Activated T-helper 2 cell treated with anti-CD3 and anti-CD28 coated beads, Interferon-gamma antibody, Interleukin-2, Interleukin-4, amounts not matched to agents 10 μg/mL and 5 μg/mL and 100 μg/mL, durations not matched to agents 14 hours and 24 hours and 36 hours (primary cell): ENCODE measurements at regions not wholly inside any gene's neighbourhood (a gene's known extent, or its start where the extent isn't known, plus 50 kb on each side); places are given as distances from the start of the nearest gene placed in this dataset.

Experiments used
- DNase-seq: peaks from one replicate; pipeline ENCODE4 v3.0.0; 2021; ENCODE audit warnings: low spot score
- H3K27ac Mint-ChIP-seq: one replicate; pipeline ENCODE4 v1.8.0; 2021; ENCODE audit warnings: mixed read lengths
- H3K27me3 Mint-ChIP-seq: one replicate; pipeline ENCODE4 v1.8.0; 2021; ENCODE audit warnings: low read depth, mixed read lengths
- H3K36me3 Mint-ChIP-seq: one replicate; pipeline ENCODE4 v1.8.0; 2021; ENCODE audit warnings: low read depth, mixed read lengths
- H3K4me1 Mint-ChIP-seq: one replicate; pipeline ENCODE4 v1.8.0; 2021; ENCODE audit warnings: low read depth, mixed read lengths
- H3K4me3 Mint-ChIP-seq: one replicate; pipeline ENCODE4 v1.8.0; 2021; ENCODE audit warnings: low read depth, mild to moderate bottlenecking, moderate library complexity, mixed read lengths
- H3K9me3 Mint-ChIP-seq: one replicate; pipeline ENCODE4 v1.8.0; 2021; ENCODE audit warnings: mixed read lengths
- intact Hi-C: fragments of 100-400 bp; cut with micrococcal nuclease; formaldehyde crosslinking; loops from one replicate; pipeline ENCODE4 v1.15.1; 2023

- intact Hi-C loops = no loop called here
- Mint-ChIP-seq H3K9me3 (no peaks in the 10 kb centered on the region), H3K4me1 (no peaks in the 10 kb centered on the region), H3K4me3 (no peak overlapping the region), H3K27ac (no peak overlapping the region), H3K36me3 (no peaks in the 10 kb centered on the region), H3K27me3 (peaks cover 21% of the 10 kb centered on the region)
- no peak for DNase-seq
Measured at GRCh38 chr4:183763990-183764754, 105.1 kb downstream of the TRAPPC11 start.

GRCh38 chr4:183765251-183765911 lies 106.3 kb downstream of the TRAPPC11 start:
- no peaks in the 10 kb centered on the region for H3K36me3 Mint-ChIP-seq
- no peaks in the 10 kb centered on the region for H3K9me3 Mint-ChIP-seq
- no peak for DNase-seq
- intact Hi-C loops = no loop called here
- H3K27ac Mint-ChIP-seq = no peak overlapping the region
- no peaks in the 10 kb centered on the region for H3K4me1 Mint-ChIP-seq
- peaks cover 20% of the 10 kb centered on the region for H3K27me3 Mint-ChIP-seq
- H3K4me3 Mint-ChIP-seq = no peak overlapping the region

- H3K36me3 Mint-ChIP-seq = no peaks in the 10 kb centered on the region
- H3K9me3 Mint-ChIP-seq = no peaks in the 10 kb centered on the region
- no peak overlapping the region for H3K27ac Mint-ChIP-seq
- intact Hi-C loops = no loop called here
- DNase-seq = no peak
- H3K4me1 Mint-ChIP-seq = no peaks in the 10 kb centered on the region
- H3K27me3 Mint-ChIP-seq = peaks cover 19% of the 10 kb centered on the region
- no peak overlapping the region for H3K4me3 Mint-ChIP-seq
Measured at GRCh38 chr4:183766140-183766539, 107.0 kb downstream of the TRAPPC11 start.

GRCh38 chr4:183770906-183771305 lies 111.8 kb downstream of the TRAPPC11 start:
- no peaks in the 10 kb centered on the region for H3K4me1 Mint-ChIP-seq

GRCh38 chr4:183772361-183772760 lies 113.3 kb downstream of the TRAPPC11 start:
- no peak overlapping the region for H3K4me3 Mint-ChIP-seq
- no peaks in the 10 kb centered on the region for H3K4me1 Mint-ChIP-seq
- H3K27ac Mint-ChIP-seq = no peak overlapping the region
- intact Hi-C loops = no loop called here
- no peaks in the 10 kb centered on the region for H3K36me3 Mint-ChIP-seq
- no peak for DNase-seq
- H3K27me3 Mint-ChIP-seq = no peaks in the 10 kb centered on the region
- no peaks in the 10 kb centered on the region for H3K9me3 Mint-ChIP-seq

More at GRCh38 chr4:183770906-183771305, 111.8 kb downstream of the TRAPPC11 start:
- Mint-ChIP-seq H3K27me3 (no peaks in the 10 kb centered on the region), H3K9me3 (no peaks in the 10 kb centered on the region), H3K36me3 (no peaks in the 10 kb centered on the region), H3K27ac (no peak overlapping the region), H3K4me3 (no peak overlapping the region)
- intact Hi-C loops = no loop called here
- DNase-seq = no peak

- H3K36me3 Mint-ChIP-seq = no peaks in the 10 kb centered on the region
- intact Hi-C loops = no loop called here
- no peak overlapping the region for H3K27ac Mint-ChIP-seq
- no peaks in the 10 kb centered on the region for H3K4me1 Mint-ChIP-seq
- H3K9me3 Mint-ChIP-seq = no peaks in the 10 kb centered on the region
- no peaks in the 10 kb centered on the region for H3K27me3 Mint-ChIP-seq
- no peak overlapping the region for H3K4me3 Mint-ChIP-seq
- no peak for DNase-seq
Measured at GRCh38 chr4:183773790-183774189, 114.7 kb downstream of the TRAPPC11 start.

- DNase-seq = no peak
- H3K9me3 Mint-ChIP-seq = no peaks in the 10 kb centered on the region
- H3K4me1 Mint-ChIP-seq = no peaks in the 10 kb centered on the region
- H3K4me3 Mint-ChIP-seq = no peak overlapping the region
- no peak overlapping the region for H3K27ac Mint-ChIP-seq
- H3K27me3 Mint-ChIP-seq = peaks cover 22% of the 10 kb centered on the region
- intact Hi-C loops = no loop called here
- H3K36me3 Mint-ChIP-seq = no peaks in the 10 kb centered on the region
Measured at GRCh38 chr4:183783306-183783705, 121.8 kb upstream of the STOX2 start.

GRCh38 chr4:183783991-183784553 lies 121.0 kb upstream of the STOX2 start:
- no peak overlapping the region for H3K4me3 Mint-ChIP-seq
- no peaks in the 10 kb centered on the region for H3K4me1 Mint-ChIP-seq
- H3K9me3 Mint-ChIP-seq = no peaks in the 10 kb centered on the region
- intact Hi-C loops = no loop called here
- DNase-seq = no peak
- no peak overlapping the region for H3K27ac Mint-ChIP-seq
- peaks cover 22% of the 10 kb centered on the region for H3K27me3 Mint-ChIP-seq
- no peaks in the 10 kb centered on the region for H3K36me3 Mint-ChIP-seq

GRCh38 chr4:183788308-183788905 lies 116.7 kb upstream of the STOX2 start:
- DNase-seq = no peak
- Mint-ChIP-seq H3K27me3 (peaks cover 16% of the 10 kb centered on the region), H3K4me3 (no peak overlapping the region), H3K9me3 (peaks cover 11% of the 10 kb centered on the region), H3K4me1 (no peaks in the 10 kb centered on the region), H3K36me3 (no peaks in the 10 kb centered on the region), H3K27ac (no peak overlapping the region)
- intact Hi-C loops = no loop called here

- Mint-ChIP-seq H3K4me1 (no peaks in the 10 kb centered on the region), H3K9me3 (peaks cover 14% of the 10 kb centered on the region), H3K36me3 (no peaks in the 10 kb centered on the region), H3K27ac (no peak overlapping the region), H3K4me3 (no peak overlapping the region), H3K27me3 (peaks cover 24% of the 10 kb centered on the region)
- intact Hi-C loops = no loop called here
- no peak for DNase-seq
Measured at GRCh38 chr4:183789657-183790056, 115.5 kb upstream of the STOX2 start.

GRCh38 chr4:183790661-183791060 lies 114.4 kb upstream of the STOX2 start:
- no peak overlapping the region for H3K4me3 Mint-ChIP-seq
- H3K4me1 Mint-ChIP-seq = no peaks in the 10 kb centered on the region
- H3K27me3 Mint-ChIP-seq = peaks cover 31% of the 10 kb centered on the region
- peaks cover 16% of the 10 kb centered on the region for H3K9me3 Mint-ChIP-seq
- intact Hi-C loops = no loop called here
- no peak overlapping the region for H3K27ac Mint-ChIP-seq
- no peaks in the 10 kb centered on the region for H3K36me3 Mint-ChIP-seq
- DNase-seq = no peak

- Mint-ChIP-seq H3K36me3 (no peaks in the 10 kb centered on the region), H3K27me3 (peaks cover 69% of the 10 kb centered on the region), H3K4me1 (peaks cover 10% of the 10 kb centered on the region), H3K9me3 (peaks cover 16% of the 10 kb centered on the region), H3K4me3 (peak overlapping the region; percentile 60), H3K27ac (no peak overlapping the region)
- intact Hi-C loops = no loop called here
- no peak for DNase-seq
Measured at GRCh38 chr4:183797011-183797444, 108.1 kb upstream of the STOX2 start.
